ENCODE measurements at regions not wholly inside any gene's neighbourhood (a gene's known extent, or its start where the extent isn't known, plus 50 kb on each side); places are given as distances from the start of the nearest gene placed in this dataset.

- DNase-seq (ENCODE audit: low spot score) = no peak
- CTCF ChIA-PET = interaction anchor here (0.6 kb wide), 2 partner anchors 12 to 104 kb away, joined by 3 read pairs; no protein-coding TSS in a partner anchor
- TF ChIP-seq, protein P1, sequence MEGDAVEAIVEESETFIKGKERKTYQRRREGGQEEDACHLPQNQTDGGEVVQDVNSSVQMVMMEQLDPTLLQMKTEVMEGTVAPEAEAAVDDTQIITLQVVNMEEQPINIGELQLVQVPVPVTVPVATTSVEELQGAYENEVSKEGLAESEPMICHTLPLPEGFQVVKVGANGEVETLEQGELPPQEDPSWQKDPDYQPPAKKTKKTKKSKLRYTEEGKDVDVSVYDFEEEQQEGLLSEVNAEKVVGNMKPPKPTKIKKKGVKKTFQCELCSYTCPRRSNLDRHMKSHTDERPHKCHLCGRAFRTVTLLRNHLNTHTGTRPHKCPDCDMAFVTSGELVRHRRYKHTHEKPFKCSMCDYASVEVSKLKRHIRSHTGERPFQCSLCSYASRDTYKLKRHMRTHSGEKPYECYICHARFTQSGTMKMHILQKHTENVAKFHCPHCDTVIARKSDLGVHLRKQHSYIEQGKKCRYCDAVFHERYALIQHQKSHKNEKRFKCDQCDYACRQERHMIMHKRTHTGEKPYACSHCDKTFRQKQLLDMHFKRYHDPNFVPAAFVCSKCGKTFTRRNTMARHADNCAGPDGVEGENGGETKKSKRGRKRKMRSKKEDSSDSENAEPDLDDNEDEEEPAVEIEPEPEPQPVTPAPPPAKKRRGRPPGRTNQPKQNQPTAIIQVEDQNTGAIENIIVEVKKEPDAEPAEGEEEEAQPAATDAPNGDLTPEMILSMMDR (conservative IDR thresholded peaks at IDR 0.05; ENCODE audit: low read depth) = no peak
- POLR2A ChIA-PET (ENCODE audit: low non-redundant PET) = no interaction called here
- no peak overlapping the region for H3K27ac ChIP-seq
Observed at GRCh38 chr19:29268103-29268502, 55.2 kb upstream of the UQCRFS1 start.

GRCh38 chr19:29268721-29269393 lies 55.9 kb upstream of the UQCRFS1 start:
- ChIA-PET POLR2A (ENCODE audit: low non-redundant PET) (no interaction called here), CTCF (interaction anchor here (0.6 kb wide), 2 partner anchors 13 to 105 kb away, joined by 3 read pairs; no protein-coding TSS in a partner anchor)
- DNase-seq (ENCODE audit: low spot score) = no peak
- no peak overlapping the region for H3K27ac ChIP-seq
- TF ChIP-seq, protein P1 (conservative IDR thresholded peaks at IDR 0.05; ENCODE audit: low read depth) = no peak

DNA sequence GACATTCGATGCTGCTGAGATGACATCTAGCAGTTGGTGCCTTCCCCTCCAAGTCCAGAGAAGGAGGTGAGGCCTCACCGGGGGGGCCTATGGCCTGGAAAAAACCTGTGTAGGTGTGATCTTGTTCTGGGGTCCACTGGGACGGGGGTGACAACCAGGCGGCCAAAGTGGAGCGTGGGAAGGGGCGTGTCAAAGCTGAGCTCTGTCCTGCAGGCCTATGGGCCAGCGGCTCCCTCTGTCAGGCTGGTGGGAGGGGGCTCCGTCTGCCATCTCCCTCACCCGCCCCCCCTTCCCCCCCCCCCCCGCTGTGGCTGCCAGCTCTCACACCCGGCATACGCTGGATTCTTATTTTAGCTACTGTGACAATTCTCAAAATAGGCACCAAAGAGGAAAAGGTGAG lies 56.7 kb upstream of the UQCRFS1 start:
- ChIA-PET POLR2A (ENCODE audit: low non-redundant PET) (no interaction called here), CTCF (no interaction called here)

GRCh38 chr19:29271341-29271740 lies 58.4 kb upstream of the UQCRFS1 start:
- ChIA-PET CTCF (no interaction called here), POLR2A (ENCODE audit: low non-redundant PET) (no interaction called here)
- no peak for DNase-seq (ENCODE audit: low spot score)
- TF ChIP-seq, protein P1 (conservative IDR thresholded peaks at IDR 0.05; ENCODE audit: low read depth) = no peak
- no peak overlapping the region for H3K27ac ChIP-seq

More for the DNA sequence above, 56.7 kb upstream of the UQCRFS1 start:
- no peak for DNase-seq (ENCODE audit: low spot score)
- no peak overlapping the region for H3K27ac ChIP-seq
- TF ChIP-seq, protein P1 (conservative IDR thresholded peaks at IDR 0.05; ENCODE audit: low read depth) = no peak

- TF ChIP-seq, protein P1 (conservative IDR thresholded peaks at IDR 0.05; ENCODE audit: low read depth) = no peak
- POLR2A ChIA-PET (ENCODE audit: low non-redundant PET) = no interaction called here
- CTCF ChIA-PET = interaction anchor here (1.4 kb wide), 1 partner anchor 9 kb away, joined by 6 read pairs; no protein-coding TSS in a partner anchor
- H3K27ac ChIP-seq = no peak overlapping the region
- DNase-seq (ENCODE audit: low spot score) = no peak
Observed at GRCh38 chr19:29271911-29272310, 59.0 kb upstream of the UQCRFS1 start.

DNA sequence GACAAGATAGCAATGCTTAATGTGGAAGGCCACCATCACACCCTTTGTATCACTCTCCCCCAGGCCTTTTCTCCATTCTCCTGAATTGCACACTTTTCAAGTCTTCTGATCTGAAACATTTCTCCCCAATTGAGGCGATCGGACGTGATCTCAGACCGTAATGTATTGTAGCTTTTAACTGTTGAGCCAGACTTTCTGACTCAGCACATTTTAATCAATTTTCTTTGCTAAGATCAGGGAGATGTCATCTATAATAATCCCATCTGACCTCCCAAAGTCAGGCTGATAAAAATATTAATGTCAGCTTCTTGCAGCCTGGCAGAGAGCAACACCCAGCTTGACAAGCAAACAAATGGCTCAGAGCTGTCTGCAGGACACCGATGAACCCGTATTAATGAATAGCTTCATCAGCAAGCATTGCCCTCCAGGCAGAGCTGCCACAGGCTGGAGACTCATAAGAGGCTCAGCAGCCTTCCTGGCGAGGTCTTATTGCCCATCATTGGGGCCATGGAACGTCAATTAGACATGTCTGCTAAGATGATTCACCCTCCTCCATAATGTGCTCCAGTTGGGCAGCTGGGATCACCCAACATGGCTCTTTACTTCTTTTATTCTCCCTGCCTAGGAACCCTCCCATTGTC lies 60.2 kb upstream of the UQCRFS1 start:
- TF ChIP-seq, protein P1 (conservative IDR thresholded peaks at IDR 0.05; ENCODE audit: low read depth) = no peak
- no peak overlapping the region for H3K27ac ChIP-seq
- POLR2A ChIA-PET (ENCODE audit: low non-redundant PET) = no interaction called here
- CTCF ChIA-PET = interaction anchor here (1.4 kb wide), 1 partner anchor 10 kb away, joined by 6 read pairs; no protein-coding TSS in a partner anchor
- no peak for DNase-seq (ENCODE audit: low spot score)
